HEK293 (cell line): ENCODE measurements at regions not wholly inside any gene's neighbourhood (a gene's known extent, or its start where the extent isn't known, plus 50 kb on each side); places are given as distances from the start of the nearest gene placed in this dataset.

Experiments
- CTCF ChIA-PET: fragments of 350-600 bp; formaldehyde crosslinking; extraction: SDS; loops from one replicate; lab custom pipeline; 2021; ENCODE audit warnings: antibody characterized with exemption; lab: Yijun Ruan, JAX
- POLR2A ChIA-PET: fragments of 300-600 bp; formaldehyde crosslinking; extraction: SDS; loops from one replicate; lab custom pipeline; 2020; ENCODE audit warnings: antibody characterized with exemption, inconsistent platforms; lab: Yijun Ruan, JAX
- H3K27ac ChIP-seq: fragments of 200-500 bp; sonication (Bioruptor generic); 2 replicates; pipeline ENCODE4 v1.5.1; 2014; ENCODE audit warnings: low read depth, low read length, control low read depth, inconsistent platforms; ENCODE audit errors: extremely low read depth
- H3K36me3 ChIP-seq, 2 experiments: fragments of 200-500 bp in 1 of 2; sonication (Bioruptor generic) in 1 of 2; 1 replicate in 1 of 2; 2 replicates in 1 of 2; pipeline ENCODE4 v1.5.1; 2014 to 2017; ENCODE audit warnings: inconsistent platforms in 2 of 2, low read length in 2 of 2; ENCODE audit not compliant: control insufficient read depth in 2 of 2, insufficient read depth in 1 of 2
- H3K4me1 ChIP-seq: fragments of 200-500 bp; sonication (Bioruptor generic); 2 replicates; pipeline ENCODE4 v1.5.1; 2014; ENCODE audit warnings: mild to moderate bottlenecking, low read length, inconsistent platforms; ENCODE audit not compliant: control insufficient read depth, insufficient read depth
- H3K4me3 ChIP-seq: 2 replicates; pipeline ENCODE4 v1.5.1; 2011; ENCODE audit warnings: low read depth, mild to moderate bottlenecking, control low read depth, low read length, moderate library complexity
- H3K9me3 ChIP-seq: fragments of 200-500 bp; sonication (Bioruptor generic); 2 replicates; pipeline ENCODE4 v1.5.1; 2014; ENCODE audit warnings: low read depth, low read length, inconsistent platforms; ENCODE audit not compliant: control insufficient read depth, insufficient read depth
- GLI2 ChIP-seq: fragments of 450-650 bp; formaldehyde crosslinking; IDR thresholded peaks from 2 replicates; pipeline ENCODE4; 2017; ENCODE audit warnings: missing biosample characterization, missing genetic modification characterization, low read depth, borderline replicate concordance
- KLF16 ChIP-seq: fragments of 450-650 bp; formaldehyde crosslinking; IDR thresholded peaks from 2 replicates; pipeline ENCODE4 v1.5.1; 2017; ENCODE audit warnings: missing biosample characterization, missing genetic modification characterization
- KLF7 ChIP-seq: fragments of 450-650 bp; formaldehyde crosslinking; IDR thresholded peaks from 2 replicates; pipeline ENCODE4 v1.5.1; 2016; ENCODE audit warnings: missing biosample characterization, missing genetic modification characterization, borderline replicate concordance
- PATZ1 ChIP-seq: fragments of 450-650 bp; formaldehyde crosslinking; IDR thresholded peaks from 2 replicates; pipeline ENCODE4 v1.5.1; 2016; ENCODE audit warnings: missing biosample characterization, missing genetic modification characterization
- SETDB1 ChIP-seq: IDR thresholded peaks from one replicate; pipeline ENCODE4 v1.6.1; 2017; ENCODE audit warnings: mild to moderate bottlenecking, low read length, moderate library complexity, mixed read lengths; ENCODE audit not compliant: insufficient read length
- YY1 ChIP-seq: fragments of 450-650 bp; formaldehyde crosslinking; IDR thresholded peaks from 2 replicates; pipeline ENCODE4 v1.5.1; 2018; ENCODE audit warnings: missing biosample characterization, missing genetic modification characterization
- ZBTB8A ChIP-seq: fragments of 450-650 bp; formaldehyde crosslinking; IDR thresholded peaks from 2 replicates; pipeline ENCODE4 v1.5.1; 2016; ENCODE audit warnings: missing biosample characterization, missing genetic modification characterization
- ZNF140 ChIP-seq: fragments of 450-650 bp; formaldehyde crosslinking; IDR thresholded peaks from 2 replicates; pipeline ENCODE4 v1.5.1; 2016; ENCODE audit warnings: missing biosample characterization, missing genetic modification characterization
- ZNF175 ChIP-seq: fragments of 450-650 bp; formaldehyde crosslinking; IDR thresholded peaks from 2 replicates; pipeline ENCODE4 v1.5.1; 2016; ENCODE audit warnings: missing biosample characterization, missing genetic modification characterization
- ZNF266 ChIP-seq: fragments of 450-650 bp; formaldehyde crosslinking; IDR thresholded peaks from 2 replicates; pipeline ENCODE4 v1.5.1; 2016; ENCODE audit warnings: missing biosample characterization, missing genetic modification characterization, low read depth
- ZNF391 ChIP-seq: fragments of 450-650 bp; formaldehyde crosslinking; IDR thresholded peaks from 2 replicates; pipeline ENCODE4 v1.5.1; 2016; ENCODE audit warnings: low read depth, missing biosample characterization, missing genetic modification characterization, borderline replicate concordance
- ZNF521 ChIP-seq: fragments of 450-650 bp; formaldehyde crosslinking; IDR thresholded peaks from 2 replicates; pipeline ENCODE4 v1.5.1; 2017; ENCODE audit warnings: missing biosample characterization, mild to moderate bottlenecking, missing genetic modification characterization
- ZNF785 ChIP-seq: fragments of 450-650 bp; formaldehyde crosslinking; IDR thresholded peaks from 2 replicates; pipeline ENCODE4 v1.5.1; 2016; ENCODE audit warnings: missing biosample characterization, missing genetic modification characterization
- ZNF837 ChIP-seq: fragments of 450-650 bp; formaldehyde crosslinking; IDR thresholded peaks from 2 replicates; pipeline ENCODE4 v1.5.1; 2016; ENCODE audit warnings: missing biosample characterization, missing genetic modification characterization
- TF ChIP-seq, protein P1 (sequence below): fragments of 450-650 bp; formaldehyde crosslinking; IDR thresholded peaks from 2 replicates; pipeline ENCODE4 v1.5.1; 2016; ENCODE audit warnings: missing biosample characterization, missing genetic modification characterization
- TF ChIP-seq, protein P2 (sequence below): sonication (generic); formaldehyde crosslinking; IDR thresholded peaks from 2 replicates; pipeline ENCODE4 v1.8.1; 2022; ENCODE audit warnings: mild to moderate bottlenecking, moderate library complexity, missing genetic modification reagents
- TF ChIP-seq, protein P3 (sequence below): fragments of 450-650 bp; formaldehyde crosslinking; IDR thresholded peaks from 2 replicates; pipeline ENCODE4 v1.5.1; 2017; ENCODE audit warnings: missing biosample characterization, missing genetic modification characterization
- TF ChIP-seq, protein P4 (sequence below): fragments of 450-650 bp; formaldehyde crosslinking; IDR thresholded peaks from 2 replicates; pipeline ENCODE4 v1.5.1; 2016; ENCODE audit warnings: missing biosample characterization, missing genetic modification characterization

DNA sequence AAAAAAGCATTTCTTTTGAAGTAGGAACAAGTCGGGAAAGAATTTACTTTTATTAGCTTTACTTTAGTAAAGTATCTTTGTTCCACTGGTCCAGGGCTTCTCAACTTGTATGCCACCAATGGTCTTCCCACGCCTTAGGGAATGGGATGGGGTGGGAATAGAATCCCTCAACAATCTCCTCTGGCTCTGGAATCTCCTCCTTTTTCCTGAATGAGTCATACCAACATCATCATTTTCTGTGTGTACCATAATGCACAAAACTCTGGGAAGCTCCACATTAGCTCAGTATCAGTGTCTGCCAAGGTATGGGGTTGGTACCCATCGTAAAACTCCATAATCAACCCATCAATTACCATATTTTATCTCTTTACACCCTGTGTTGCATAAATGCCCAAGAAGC is 159.4 kb upstream of the BMPER start:
- Histone ChIP-seq H3K9me3 (no peaks in the 10 kb centered on the region), H3K4me1 (peaks cover 2% of the 10 kb centered on the region; the same call in 1 of the 2 replicates), H3K36me3 (no peaks in the 10 kb centered on the region), H3K27ac (no peak overlapping the region), H3K4me3 (no peak overlapping the region)
- ChIA-PET POLR2A (interaction anchor here (0.6 kb wide), 1 partner anchor 705 kb away, joined by 4 read pairs; no protein-coding TSS in a partner anchor), CTCF (interaction anchor here (0.7 to 1.1 kb wide), 6 partner anchors 13 to 502 kb away, joined by 3 to 5 read pairs (median 3); no protein-coding TSS in a partner anchor)
- no peak for TF ChIP-seq ZNF521 (tag by site-specific recombination)
- TF ChIP-seq, protein P1, sequence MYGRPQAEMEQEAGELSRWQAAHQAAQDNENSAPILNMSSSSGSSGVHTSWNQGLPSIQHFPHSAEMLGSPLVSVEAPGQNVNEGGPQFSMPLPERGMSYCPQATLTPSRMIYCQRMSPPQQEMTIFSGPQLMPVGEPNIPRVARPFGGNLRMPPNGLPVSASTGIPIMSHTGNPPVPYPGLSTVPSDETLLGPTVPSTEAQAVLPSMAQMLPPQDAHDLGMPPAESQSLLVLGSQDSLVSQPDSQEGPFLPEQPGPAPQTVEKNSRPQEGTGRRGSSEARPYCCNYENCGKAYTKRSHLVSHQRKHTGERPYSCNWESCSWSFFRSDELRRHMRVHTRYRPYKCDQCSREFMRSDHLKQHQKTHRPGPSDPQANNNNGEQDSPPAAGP (tag by site-specific recombination) = 0 out of 2 replicates have a peak, but pooled peaks have one; percentile 44
- no peak for TF ChIP-seq KLF16 (tag by site-specific recombination)

DNA sequence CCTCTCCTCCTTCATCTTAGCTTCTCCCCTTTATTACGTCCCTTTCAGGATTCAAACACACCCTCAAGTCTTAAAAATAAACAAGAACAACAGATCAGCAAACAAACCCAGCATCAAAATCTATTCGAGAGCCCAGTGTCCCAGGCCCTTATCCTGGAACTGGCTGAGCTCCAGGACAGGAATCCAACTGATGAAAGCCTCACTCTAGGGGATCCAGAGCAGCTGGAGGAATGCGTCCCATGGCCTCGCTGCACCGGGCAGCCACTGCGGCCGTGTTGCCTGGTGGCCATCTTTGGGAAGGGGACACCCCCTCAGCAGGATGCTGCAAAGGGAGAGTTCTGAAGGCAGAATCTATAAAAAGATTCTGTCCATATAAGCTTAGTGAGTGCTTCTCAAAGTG is 156.5 kb upstream of the BMPER start:
- ChIA-PET POLR2A (no interaction called here), CTCF (interaction anchor here (0.7 to 1.7 kb wide), 5 partner anchors 9 to 326 kb away, joined by 3 to 8 read pairs (median 4); no protein-coding TSS in a partner anchor)
- H3K36me3 ChIP-seq = no peaks in the 10 kb centered on the region
- peaks cover 4% of the 10 kb centered on the region for H3K4me1 ChIP-seq
- no peaks in the 10 kb centered on the region for H3K9me3 ChIP-seq
- no peak overlapping the region for H3K4me3 ChIP-seq
- TF ChIP-seq SETDB1 (no peak), PATZ1 (tag by site-specific recombination) (no peak), ZBTB8A (tag by site-specific recombination) (no peak), KLF7 (no peak)
- TF ChIP-seq, protein P2, sequence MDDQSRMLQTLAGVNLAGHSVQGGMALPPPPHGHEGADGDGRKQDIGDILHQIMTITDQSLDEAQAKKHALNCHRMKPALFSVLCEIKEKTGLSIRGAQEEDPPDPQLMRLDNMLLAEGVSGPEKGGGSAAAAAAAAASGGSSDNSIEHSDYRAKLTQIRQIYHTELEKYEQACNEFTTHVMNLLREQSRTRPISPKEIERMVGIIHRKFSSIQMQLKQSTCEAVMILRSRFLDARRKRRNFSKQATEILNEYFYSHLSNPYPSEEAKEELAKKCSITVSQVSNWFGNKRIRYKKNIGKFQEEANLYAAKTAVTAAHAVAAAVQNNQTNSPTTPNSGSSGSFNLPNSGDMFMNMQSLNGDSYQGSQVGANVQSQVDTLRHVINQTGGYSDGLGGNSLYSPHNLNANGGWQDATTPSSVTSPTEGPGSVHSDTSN (CRISPR knock-in tag) = no peak
- no peak overlapping the region for H3K27ac ChIP-seq

- ChIA-PET CTCF (interaction anchor here (0.7 to 1.3 kb wide), 3 partner anchors 9 to 561 kb away, joined by 3 to 4 read pairs (median 3); no protein-coding TSS in a partner anchor), POLR2A (no interaction called here)
- no peak overlapping the region for H3K4me3 ChIP-seq
- H3K27ac ChIP-seq = no peak overlapping the region
- H3K4me1 ChIP-seq = peaks cover 17% of the 10 kb centered on the region
- H3K36me3 ChIP-seq = no peaks in the 10 kb centered on the region
- TF ChIP-seq ZNF837 (tag by site-specific recombination) (no peak), ZNF785 (no peak), SETDB1 (no peak), ZNF140 (no peak), ZNF391 (no peak), GLI2 (tag by site-specific recombination) (no peak), ZNF175 (tag by site-specific recombination) (no peak), ZNF266 (tag by site-specific recombination) (no peak), YY1 (no peak)
- TF ChIP-seq, protein P3, sequence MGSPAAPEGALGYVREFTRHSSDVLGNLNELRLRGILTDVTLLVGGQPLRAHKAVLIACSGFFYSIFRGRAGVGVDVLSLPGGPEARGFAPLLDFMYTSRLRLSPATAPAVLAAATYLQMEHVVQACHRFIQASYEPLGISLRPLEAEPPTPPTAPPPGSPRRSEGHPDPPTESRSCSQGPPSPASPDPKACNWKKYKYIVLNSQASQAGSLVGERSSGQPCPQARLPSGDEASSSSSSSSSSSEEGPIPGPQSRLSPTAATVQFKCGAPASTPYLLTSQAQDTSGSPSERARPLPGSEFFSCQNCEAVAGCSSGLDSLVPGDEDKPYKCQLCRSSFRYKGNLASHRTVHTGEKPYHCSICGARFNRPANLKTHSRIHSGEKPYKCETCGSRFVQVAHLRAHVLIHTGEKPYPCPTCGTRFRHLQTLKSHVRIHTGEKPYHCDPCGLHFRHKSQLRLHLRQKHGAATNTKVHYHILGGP (tag by site-specific recombination) = no peak
- TF ChIP-seq, protein P4, sequence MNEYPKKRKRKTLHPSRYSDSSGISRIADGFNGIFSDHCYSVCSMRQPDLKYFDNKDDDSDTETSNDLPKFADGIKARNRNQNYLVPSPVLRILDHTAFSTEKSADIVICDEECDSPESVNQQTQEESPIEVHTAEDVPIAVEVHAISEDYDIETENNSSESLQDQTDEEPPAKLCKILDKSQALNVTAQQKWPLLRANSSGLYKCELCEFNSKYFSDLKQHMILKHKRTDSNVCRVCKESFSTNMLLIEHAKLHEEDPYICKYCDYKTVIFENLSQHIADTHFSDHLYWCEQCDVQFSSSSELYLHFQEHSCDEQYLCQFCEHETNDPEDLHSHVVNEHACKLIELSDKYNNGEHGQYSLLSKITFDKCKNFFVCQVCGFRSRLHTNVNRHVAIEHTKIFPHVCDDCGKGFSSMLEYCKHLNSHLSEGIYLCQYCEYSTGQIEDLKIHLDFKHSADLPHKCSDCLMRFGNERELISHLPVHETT (tag by site-specific recombination) = no peak
- H3K9me3 ChIP-seq = no peaks in the 10 kb centered on the region
These were observed 155.2 kb upstream of the BMPER start for GRCh38 chr7:33750177-33750576.
